IPS DF 6.9 (cell line): ENCODE measurements at regions not wholly inside any gene's neighbourhood (a gene's known extent, or its start where the extent isn't known, plus 50 kb on each side); places are given as distances from the start of the nearest gene placed in this dataset.

Experiments
- DNase-seq: peaks from one replicate; pipeline ENCODE4 v3.0.0-alpha.2; 2013; ENCODE audit warnings: low read depth, low spot score
- H3K27ac ChIP-seq: one replicate; pipeline ENCODE4 v1.5.1; 2013; ENCODE audit warnings: low read length, control low read depth
- H3K27me3 ChIP-seq: 2 replicates; pipeline ENCODE4 v1.6.1; 2013; ENCODE audit warnings: mild to moderate bottlenecking, low read length; ENCODE audit not compliant: control insufficient read depth, insufficient read depth
- H3K36me3 ChIP-seq: 2 replicates; pipeline ENCODE4 v1.6.1; 2013; ENCODE audit warnings: low read length; ENCODE audit not compliant: control insufficient read depth, insufficient read depth
- H3K4me1 ChIP-seq: 2 replicates; pipeline ENCODE4 v1.6.1; 2013; ENCODE audit warnings: low read length; ENCODE audit not compliant: control insufficient read depth, insufficient read depth
- H3K4me3 ChIP-seq: 2 replicates; pipeline ENCODE4 v1.5.1; 2013; ENCODE audit warnings: mild to moderate bottlenecking, low read length
- H3K9me3 ChIP-seq: 2 replicates; pipeline ENCODE4 v1.6.1; 2013; ENCODE audit warnings: low read length, inconsistent platforms; ENCODE audit not compliant: control insufficient read depth, insufficient read depth
- WGBS: extraction: QIAGEN DNeasy Blood & Tissue Kit; methylation state at CpG from one replicate; pipeline ENCODE4 v1.1.7; 2013; ENCODE audit warnings: mixed read lengths, missing lambda C conversion rate; ENCODE audit not compliant: insufficient read length, insufficient coverage; 5-methylcytosine and 5-hydroxymethylcytosine counted together

DNA sequence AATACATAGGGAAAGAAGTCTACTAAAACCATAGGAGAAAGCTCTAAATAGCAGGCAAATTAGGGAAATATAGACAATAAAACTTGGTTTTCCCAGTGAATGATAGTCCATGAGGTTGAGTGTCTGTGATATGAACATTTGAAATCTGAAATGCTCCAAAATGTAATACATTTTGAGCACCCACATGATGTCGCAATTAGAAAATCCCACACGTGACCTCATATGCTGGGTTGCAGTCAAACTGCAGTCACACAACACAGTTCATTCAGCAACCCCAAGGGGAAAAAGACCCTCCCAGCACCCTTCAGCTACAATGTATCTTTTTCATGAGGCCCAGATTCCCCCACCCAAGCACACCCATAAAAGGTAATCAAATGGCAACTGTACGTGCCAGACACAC lies 155.6 kb downstream of the BTC start:
- no peak for DNase-seq
- H3K27me3 ChIP-seq: no peaks in the 10 kb centered on the region
- no CpG with 5 or more reads among the region's 3 CpGs for WGBS
- H3K36me3 ChIP-seq: no peaks in the 10 kb centered on the region
- H3K4me1 ChIP-seq: no peaks in the 10 kb centered on the region
- no peak overlapping the region for H3K4me3 ChIP-seq
- no peaks in the 10 kb centered on the region for H3K9me3 ChIP-seq
- H3K27ac ChIP-seq: no peak overlapping the region

DNA sequence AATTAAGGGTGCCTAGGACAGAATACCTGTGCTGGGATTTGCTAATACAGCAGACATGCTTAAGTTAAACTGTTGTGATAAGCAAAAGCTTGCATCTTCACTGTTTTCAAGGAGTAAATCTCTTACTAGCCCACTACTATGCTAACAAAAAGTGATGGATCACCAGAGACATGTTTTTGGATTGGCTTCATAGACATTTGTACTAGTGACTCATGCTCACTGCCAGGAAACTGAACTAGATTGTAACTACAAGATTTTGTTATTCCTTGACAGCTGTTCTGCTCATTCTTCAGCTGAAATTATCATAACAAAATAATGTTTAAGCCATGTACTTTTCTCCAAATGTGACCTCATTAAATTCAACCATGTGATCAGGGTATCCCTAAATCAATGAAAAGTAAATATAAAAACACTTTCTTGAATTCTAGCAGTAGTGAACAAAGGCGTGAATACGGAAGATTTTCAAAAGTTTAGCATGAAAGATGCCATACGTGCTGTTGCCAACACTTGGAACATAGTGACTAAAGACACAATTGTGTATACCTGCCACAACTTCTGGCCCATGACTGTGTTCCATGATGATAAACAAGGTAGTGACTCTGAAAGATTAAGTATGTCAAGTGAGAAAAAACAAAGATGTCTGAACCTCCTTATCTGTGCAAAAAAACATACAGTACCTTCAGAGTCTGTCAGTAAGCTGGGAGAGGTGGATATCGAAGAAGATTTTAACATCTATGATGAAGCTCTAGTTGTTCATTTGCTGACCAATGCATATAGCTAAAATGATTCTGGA lies 154.0 kb downstream of the BTC start:
- Histone ChIP-seq H3K36me3 (no peaks in the 10 kb centered on the region), H3K4me3 (no peak overlapping the region), H3K9me3 (no peaks in the 10 kb centered on the region), H3K4me1 (no peaks in the 10 kb centered on the region), H3K27me3 (no peaks in the 10 kb centered on the region), H3K27ac (no peak overlapping the region)
- DNase-seq: no peak
- WGBS: no CpG with 5 or more reads among the region's 4 CpGs

DNA sequence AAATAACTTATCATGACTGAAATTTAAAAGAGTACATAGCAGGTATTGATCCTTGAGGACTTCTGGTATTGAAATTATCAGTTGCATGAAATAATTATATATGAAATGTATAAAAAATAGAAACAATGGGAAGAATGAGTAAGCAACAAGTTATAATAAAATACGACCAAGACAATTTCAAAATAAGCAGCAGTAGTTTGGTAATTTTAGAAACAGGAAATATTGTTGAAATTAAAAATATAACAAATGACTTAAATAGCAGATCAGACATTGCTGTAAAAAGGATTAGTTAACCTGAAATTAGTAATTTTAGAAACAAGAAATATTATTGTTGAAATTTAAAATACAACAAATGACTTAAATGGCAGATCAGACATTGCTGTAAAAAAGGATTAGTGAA lies 152.3 kb downstream of the BTC start:
- Histone ChIP-seq H3K9me3 (no peaks in the 10 kb centered on the region), H3K36me3 (no peaks in the 10 kb centered on the region), H3K27ac (no peak overlapping the region), H3K4me3 (no peak overlapping the region), H3K27me3 (no peaks in the 10 kb centered on the region), H3K4me1 (no peaks in the 10 kb centered on the region)
- no CpG with 5 or more reads among the region's 1 CpG for WGBS
- DNase-seq: no peak

DNA sequence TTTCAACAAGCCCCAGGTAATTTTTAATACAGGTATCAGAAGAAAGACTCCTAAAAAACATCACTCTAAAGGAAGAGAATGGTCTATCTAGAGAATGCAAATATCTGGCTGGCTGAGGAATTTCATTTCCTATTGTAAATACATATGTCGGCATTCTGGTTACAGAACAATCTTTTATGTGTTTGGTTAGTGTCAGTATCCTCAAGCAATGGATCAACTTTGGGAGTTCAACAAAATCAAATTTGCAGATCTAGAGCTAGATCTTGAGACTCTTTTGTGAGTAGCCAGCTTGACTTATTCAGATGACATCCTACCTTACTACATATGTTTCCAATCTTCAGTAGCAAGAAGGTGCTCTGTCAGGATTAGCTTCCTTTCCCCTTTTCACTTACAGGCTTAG lies 145.1 kb downstream of the BTC start:
- H3K4me1 ChIP-seq: no peaks in the 10 kb centered on the region
- WGBS: no CpG with 5 or more reads among the region's 1 CpG

DNA sequence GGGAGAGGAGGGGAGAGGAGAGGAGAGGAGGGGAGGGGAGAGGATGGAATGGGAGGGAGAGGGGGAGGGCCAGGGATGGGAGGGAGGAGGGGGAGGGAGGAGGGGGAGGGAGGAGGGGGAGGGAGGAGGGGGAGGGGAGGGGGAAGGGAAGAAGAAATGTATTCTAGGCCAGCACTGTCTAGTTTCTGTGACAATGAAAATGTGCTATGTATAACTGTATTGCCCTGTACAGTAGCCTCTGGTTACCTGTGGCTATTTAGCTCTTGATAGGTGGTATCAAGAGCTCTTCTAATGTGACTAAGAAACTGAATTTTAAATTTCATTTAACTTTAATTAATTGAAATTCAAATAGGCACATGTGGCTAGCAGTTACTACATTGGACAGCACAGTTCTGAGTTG lies 143.1 kb downstream of the BTC start:
- H3K27me3 ChIP-seq: no peaks in the 10 kb centered on the region
- no peak for DNase-seq

More for the DNA sequence above, 145.1 kb downstream of the BTC start:
- H3K27me3 ChIP-seq: no peaks in the 10 kb centered on the region
- no peaks in the 10 kb centered on the region for H3K36me3 ChIP-seq
- no peak for DNase-seq
- H3K9me3 ChIP-seq: no peaks in the 10 kb centered on the region
- no peak overlapping the region for H3K4me3 ChIP-seq
- H3K27ac ChIP-seq: no peak overlapping the region

DNA sequence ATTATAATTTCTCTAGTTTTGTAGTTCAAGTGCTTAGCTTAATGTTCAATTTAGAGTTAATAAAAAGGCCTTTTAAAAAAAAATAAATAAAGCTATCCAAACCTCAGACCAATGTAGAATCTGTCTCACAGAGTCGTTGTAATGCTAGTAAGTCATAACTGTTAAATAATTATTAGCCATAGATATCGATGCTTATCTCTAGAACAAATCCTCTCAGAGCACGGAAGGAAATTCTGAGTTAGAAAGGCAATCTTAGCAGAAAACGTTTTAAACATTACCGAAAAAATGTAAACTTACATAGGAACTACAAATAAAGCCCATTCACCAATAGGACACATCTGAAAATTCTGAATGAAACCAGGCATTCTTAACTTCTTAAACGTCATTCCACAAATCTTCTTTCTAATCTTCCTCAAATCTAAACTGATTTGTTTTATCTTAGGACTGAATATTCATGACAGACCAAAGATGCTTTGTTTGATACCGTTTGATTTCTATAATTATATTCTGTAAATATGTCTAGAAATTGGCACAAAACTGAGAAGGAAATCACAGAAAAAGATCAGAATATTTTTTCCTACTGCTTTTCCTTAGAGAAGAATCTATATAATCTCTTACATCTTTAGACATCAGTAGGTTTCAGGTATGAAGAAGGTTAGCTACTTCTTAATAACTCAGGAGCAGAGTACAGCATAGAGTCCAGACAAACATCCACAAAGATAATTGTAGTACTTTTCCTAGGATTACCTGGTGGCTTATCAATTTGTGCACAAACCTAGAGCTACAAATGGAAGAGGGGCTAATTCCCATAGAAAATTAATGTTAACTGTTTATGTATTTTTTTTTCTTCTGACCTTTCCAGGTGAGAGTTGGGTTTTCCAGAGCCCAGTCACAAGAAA lies 140.7 kb downstream of the BTC start:
- no peak for DNase-seq
- Histone ChIP-seq H3K27ac (no peak overlapping the region), H3K4me1 (no peaks in the 10 kb centered on the region), H3K4me3 (no peak overlapping the region), H3K36me3 (no peaks in the 10 kb centered on the region), H3K9me3 (no peaks in the 10 kb centered on the region), H3K27me3 (no peaks in the 10 kb centered on the region)
- WGBS: 100% methylated on average over 1 of the region's 7 CpGs

More for the DNA sequence above, 143.1 kb downstream of the BTC start:
- no peak overlapping the region for H3K4me3 ChIP-seq
- H3K27ac ChIP-seq: no peak overlapping the region
- H3K4me1 ChIP-seq: no peaks in the 10 kb centered on the region
- no peaks in the 10 kb centered on the region for H3K9me3 ChIP-seq
- H3K36me3 ChIP-seq: no peaks in the 10 kb centered on the region

DNA sequence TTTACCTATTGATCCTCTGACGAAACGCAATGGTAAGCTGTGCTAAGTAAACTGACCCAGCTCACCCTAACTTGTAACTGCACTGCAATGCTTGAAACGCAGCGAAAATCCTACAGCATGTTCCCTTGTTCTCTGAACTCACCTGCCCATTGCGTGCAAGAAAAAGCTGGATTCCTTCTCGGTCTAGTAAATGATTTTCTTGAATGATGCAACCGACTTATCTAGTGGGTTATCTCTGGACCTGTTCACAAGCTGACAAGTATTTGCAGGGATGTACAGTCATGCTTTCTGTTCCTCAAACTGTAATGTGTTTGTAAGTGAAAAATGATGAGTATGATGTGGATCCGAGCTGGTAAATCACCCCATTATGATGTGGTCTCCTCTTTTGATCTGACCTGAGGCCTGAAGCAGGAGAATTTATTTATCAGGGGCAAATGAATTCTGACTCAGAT lies 140.1 kb downstream of the BTC start:
- Histone ChIP-seq H3K27me3 (no peaks in the 10 kb centered on the region), H3K4me3 (no peak overlapping the region), H3K4me1 (no peaks in the 10 kb centered on the region), H3K27ac (no peak overlapping the region), H3K36me3 (no peaks in the 10 kb centered on the region), H3K9me3 (no peaks in the 10 kb centered on the region)
- no CpG with 5 or more reads among the region's 8 CpGs for WGBS
- no peak for DNase-seq

DNA sequence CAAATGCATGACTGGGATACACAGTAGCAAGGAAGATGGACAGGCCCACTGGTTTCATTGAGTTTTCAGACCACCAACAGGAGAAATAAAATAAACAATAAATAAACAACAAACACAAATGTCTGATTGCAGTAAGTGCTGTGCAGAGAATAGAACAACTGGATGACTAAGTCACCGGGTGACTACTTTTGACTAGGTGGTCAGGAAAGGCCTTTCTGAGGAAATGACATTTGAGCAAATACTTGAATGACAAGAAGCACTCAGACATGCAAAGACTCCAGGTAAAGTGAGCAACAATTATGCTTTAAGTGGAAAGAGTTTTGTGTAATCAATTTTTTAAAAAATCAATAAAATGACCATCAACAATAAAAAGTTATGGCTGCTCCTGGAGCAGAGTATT lies 137.7 kb downstream of the BTC start:
- DNase-seq: no peak
- Histone ChIP-seq H3K27me3 (no peaks in the 10 kb centered on the region), H3K4me1 (no peaks in the 10 kb centered on the region), H3K4me3 (no peak overlapping the region), H3K27ac (no peak overlapping the region), H3K36me3 (no peaks in the 10 kb centered on the region), H3K9me3 (no peaks in the 10 kb centered on the region)
- WGBS: no CpG with 5 or more reads among the region's 1 CpG

DNA sequence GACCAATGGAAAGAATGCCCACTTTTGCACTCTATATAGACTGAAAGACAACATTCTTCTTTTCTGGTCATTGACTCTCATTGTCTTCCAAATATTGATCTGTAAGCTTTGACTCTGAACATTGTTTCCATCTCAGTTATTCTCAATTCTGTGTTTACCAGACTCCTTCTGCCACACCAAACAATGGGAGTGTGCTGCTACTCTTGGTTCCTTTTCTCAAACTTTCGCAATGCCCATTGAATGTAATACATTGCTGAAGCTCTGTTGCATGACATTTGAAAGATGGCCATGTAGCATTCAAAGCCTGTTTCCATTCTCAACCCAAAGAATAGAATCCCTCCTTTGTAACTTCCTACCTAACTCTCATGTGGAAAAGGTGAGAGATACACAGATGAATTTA lies 136.2 kb downstream of the BTC start:
- Histone ChIP-seq H3K9me3 (no peaks in the 10 kb centered on the region), H3K27ac (no peak overlapping the region), H3K27me3 (no peaks in the 10 kb centered on the region), H3K4me1 (no peaks in the 10 kb centered on the region; the same call in 1 of the 2 replicates), H3K36me3 (no peaks in the 10 kb centered on the region), H3K4me3 (no peak overlapping the region)
- DNase-seq: no peak
- no CpG with 5 or more reads among the region's 1 CpG for WGBS

DNA sequence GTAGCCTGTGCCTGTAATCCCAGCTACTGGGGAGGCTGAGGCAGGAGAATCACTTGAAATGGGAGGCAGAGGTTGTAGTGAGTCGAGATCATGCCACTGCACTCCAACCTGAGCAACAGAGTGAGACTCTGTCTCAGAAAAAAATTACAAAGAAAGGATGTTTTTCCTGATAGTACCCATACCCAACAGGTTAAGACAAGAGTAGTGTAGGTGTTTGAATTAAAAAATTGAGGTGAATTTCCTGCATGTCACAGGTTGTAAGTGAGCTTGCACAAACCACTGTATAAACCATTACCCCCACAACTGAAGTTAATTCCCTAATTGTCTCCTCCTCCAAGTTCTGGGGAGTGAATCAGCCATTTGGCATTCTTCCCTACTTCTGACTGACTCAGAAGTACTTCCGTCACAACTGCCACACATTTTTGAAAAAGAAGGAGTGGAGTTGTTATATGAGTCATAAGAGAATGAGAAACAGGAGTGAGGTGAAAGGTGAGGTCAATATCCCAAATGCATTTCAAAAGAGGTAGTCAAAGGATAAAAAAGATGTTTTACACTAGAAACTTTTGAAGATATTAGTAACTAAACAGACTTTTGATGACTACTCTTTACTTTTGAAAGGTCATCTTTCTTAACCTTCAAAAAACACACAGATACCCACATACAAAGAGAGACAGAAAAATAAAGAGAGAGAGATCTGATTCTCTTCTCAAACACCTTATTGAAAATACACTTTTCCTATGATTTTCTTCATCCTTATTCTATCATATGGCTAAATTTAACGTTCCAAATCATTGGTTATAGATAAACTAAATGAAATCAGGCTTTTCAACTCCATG lies 134.5 kb downstream of the BTC start:
- Histone ChIP-seq H3K36me3 (no peaks in the 10 kb centered on the region), H3K27me3 (no peaks in the 10 kb centered on the region), H3K4me3 (no peak overlapping the region), H3K27ac (no peak overlapping the region), H3K9me3 (no peaks in the 10 kb centered on the region), H3K4me1 (no peaks in the 10 kb centered on the region; the same call in 1 of the 2 replicates)
- DNase-seq: no peak
- no CpG with 5 or more reads among the region's 3 CpGs for WGBS
